Fibroblast of lung (primary cell): ENCODE measurements at regions not wholly inside any gene's neighbourhood (a gene's known extent, or its start where the extent isn't known, plus 50 kb on each side); places are given as distances from the start of the nearest gene placed in this dataset.

Source experiments
- DNase-seq, 2 donors: peaks; one replicate each; pipeline versions ENCODE4 v3.0.0 to v3.0.0-alpha.2; 2010; ENCODE audit warnings: low read depth in 2 of 2
- H2AFZ ChIP-seq: 2 replicates; pipeline ENCODE4 v1.5.1; 2012; ENCODE audit warnings: low read length, control low read depth, inconsistent platforms
- H3K27ac ChIP-seq: 2 replicates; pipeline ENCODE4 v1.5.1; 2011; ENCODE audit warnings: low read length, control low read depth; ENCODE audit not compliant: insufficient read depth
- H3K27me3 ChIP-seq: 2 replicates; pipeline ENCODE4 v1.5.1; 2011; ENCODE audit warnings: mild to moderate bottlenecking, low read length; ENCODE audit not compliant: control insufficient read depth, insufficient read depth
- H3K36me3 ChIP-seq: 2 replicates; pipeline ENCODE4 v1.5.1; 2011; ENCODE audit warnings: low read length; ENCODE audit not compliant: control insufficient read depth, insufficient read depth
- H3K4me1 ChIP-seq: 2 replicates; pipeline ENCODE4 v1.5.1; 2011; ENCODE audit warnings: low read length; ENCODE audit not compliant: control insufficient read depth, insufficient read depth; ENCODE audit errors: extremely low read depth
- H3K4me2 ChIP-seq: 2 replicates; pipeline ENCODE4 v1.5.1; 2011; ENCODE audit warnings: low read length, control low read depth; ENCODE audit not compliant: insufficient read depth; ENCODE audit errors: extremely low read depth
- H3K4me3 ChIP-seq, 4 experiments: fragments of 200-600 bp in 1 of 4; sonication (generic) in 1 of 4; replicated peaks in 1 of 4; 2 replicates each; pipeline ENCODE4 v1.5.1; 2011 to 2016; ENCODE audit warnings: low read length in 4 of 4, low read depth in 3 of 4, mild to moderate bottlenecking in 3 of 4, control low read depth in 2 of 4, inconsistent platforms in 1 of 4, mixed read lengths in 1 of 4; ENCODE audit not compliant: insufficient read depth in 1 of 4; ENCODE audit errors: control extremely low read depth in 1 of 4
- H3K79me2 ChIP-seq: 2 replicates; pipeline ENCODE4 v1.5.1; 2012; ENCODE audit warnings: mild to moderate bottlenecking, low read length, inconsistent platforms; ENCODE audit not compliant: control insufficient read depth, insufficient read depth
- H3K9ac ChIP-seq: 2 replicates; pipeline ENCODE4 v1.5.1; 2011; ENCODE audit warnings: mild to moderate bottlenecking, low read length, control low read depth; ENCODE audit not compliant: insufficient read depth
- H3K9me3 ChIP-seq: 2 replicates; pipeline ENCODE4 v1.5.1; 2012; ENCODE audit warnings: low read depth, low read length; ENCODE audit not compliant: control insufficient read depth, insufficient read depth
- H4K20me1 ChIP-seq: 2 replicates; pipeline ENCODE4 v1.5.1; 2011; ENCODE audit warnings: low read length; ENCODE audit not compliant: control insufficient read depth, insufficient read depth; ENCODE audit errors: extremely low read depth
- CTCF ChIP-seq, 2 donors: IDR thresholded peaks in 1 of 2; conservative IDR thresholded peaks in 1 of 2; 1 replicate in 1 of 2; 2 replicates in 1 of 2; pipeline ENCODE4 v1.5.1; 2011 to 2012; ENCODE audit warnings: low read length in 2 of 2, control low read depth in 1 of 2, inconsistent platforms in 1 of 2, low read depth in 1 of 2, mild to moderate bottlenecking in 1 of 2
- EZH2 ChIP-seq: IDR thresholded peaks from 2 replicates; pipeline ENCODE4 v1.5.1; 2012; ENCODE audit warnings: low read length, control low read depth, mild to moderate bottlenecking; ENCODE audit errors: missing control alignments

GRCh38 chr6:105619971-105620741, 217.3 kb upstream of the PREP start:
- no peaks in the 10 kb centered on the region for H3K9me3 ChIP-seq
- H2AFZ ChIP-seq = no peak overlapping the region
- no peak overlapping the region for H3K4me3 ChIP-seq
- no peaks in the 10 kb centered on the region for H3K79me2 ChIP-seq
- H3K27me3 ChIP-seq = no peaks in the 10 kb centered on the region
- no peak for TF ChIP-seq EZH2
- no peak for TF ChIP-seq CTCF (conservative IDR thresholded peaks at IDR 0.05 in 1 of 2, IDR thresholded peaks at IDR 0.05 in 1 of 2; ENCODE audit: low read depth in 1 of 2, low read length in 2 of 2)
- no peak overlapping the region for H3K4me2 ChIP-seq
- no peaks in the 10 kb centered on the region for H3K36me3 ChIP-seq
- H3K27ac ChIP-seq = no peak overlapping the region
- H3K4me1 ChIP-seq = no peaks in the 10 kb centered on the region
- H4K20me1 ChIP-seq = no peaks in the 10 kb centered on the region
- DNase-seq = peak in 1 of 2 donors; percentile 21
- H3K9ac ChIP-seq = no peak overlapping the region

DNA sequence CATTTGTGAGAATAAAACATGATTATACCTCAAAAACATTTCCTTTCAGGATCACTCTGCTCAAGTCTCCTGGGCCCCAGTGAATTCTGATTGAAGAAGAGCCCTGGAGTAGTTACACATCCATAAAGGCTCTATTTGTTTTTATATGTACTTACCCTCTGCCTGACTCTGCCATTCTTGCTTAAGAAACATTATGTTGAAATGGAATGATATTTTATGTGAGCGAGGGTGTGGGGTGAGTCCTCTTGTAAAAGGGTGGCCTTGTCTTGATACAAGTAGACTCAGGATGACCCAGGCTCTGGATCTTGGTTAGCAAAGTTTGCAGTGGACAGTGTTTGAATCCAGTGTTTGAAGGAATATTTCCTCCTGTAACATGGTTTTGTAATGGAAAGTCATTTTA, 215.4 kb upstream of the PREP start:
- no peak for DNase-seq

DNA sequence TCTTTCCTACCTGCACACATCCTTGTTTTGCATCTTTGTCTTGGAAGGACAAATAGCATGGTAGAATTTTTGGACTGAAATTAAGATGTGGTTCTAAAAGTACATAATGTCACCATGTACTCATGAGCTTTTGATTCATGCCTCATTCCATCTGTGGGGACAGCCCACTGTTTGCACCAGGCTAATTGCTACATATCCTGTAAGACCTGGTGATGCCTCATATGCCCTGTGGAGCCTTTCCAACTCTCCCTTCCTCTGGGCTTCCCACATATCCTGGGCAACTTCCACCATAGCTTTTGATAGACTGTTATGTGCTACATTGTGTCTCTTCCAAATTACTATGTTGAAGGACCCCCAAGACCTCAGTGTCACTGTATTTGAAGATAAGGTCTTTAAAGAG, 213.6 kb upstream of the PREP start:
- peak in 1 of 2 donors; percentile 9 for DNase-seq
- Histone ChIP-seq H3K27ac (no peak overlapping the region), H3K4me1 (no peaks in the 10 kb centered on the region), H3K4me2 (no peak overlapping the region), H3K9me3 (no peaks in the 10 kb centered on the region), H3K36me3 (no peaks in the 10 kb centered on the region), H3K4me3 (no peak overlapping the region), H4K20me1 (no peaks in the 10 kb centered on the region), H2AFZ (no peak overlapping the region), H3K27me3 (no peaks in the 10 kb centered on the region), H3K79me2 (no peaks in the 10 kb centered on the region), H3K9ac (no peak overlapping the region)
- TF ChIP-seq EZH2 (no peak), CTCF (conservative IDR thresholded peaks at IDR 0.05 in 1 of 2, IDR thresholded peaks at IDR 0.05 in 1 of 2; ENCODE audit: low read depth in 1 of 2, low read length in 2 of 2) (no peak)

More for the DNA sequence above, 215.4 kb upstream of the PREP start:
- Histone ChIP-seq H4K20me1 (no peaks in the 10 kb centered on the region), H3K4me2 (no peak overlapping the region), H2AFZ (no peak overlapping the region), H3K9me3 (no peaks in the 10 kb centered on the region), H3K36me3 (no peaks in the 10 kb centered on the region), H3K27ac (no peak overlapping the region), H3K9ac (no peak overlapping the region), H3K4me3 (no peak overlapping the region), H3K27me3 (no peaks in the 10 kb centered on the region), H3K4me1 (no peaks in the 10 kb centered on the region), H3K79me2 (no peaks in the 10 kb centered on the region)
- TF ChIP-seq EZH2 (no peak), CTCF (conservative IDR thresholded peaks at IDR 0.05 in 1 of 2, IDR thresholded peaks at IDR 0.05 in 1 of 2; ENCODE audit: low read depth in 1 of 2, low read length in 2 of 2) (no peak)
